IMR-90 (cell line): ENCODE measurements at regions not wholly inside any gene's neighbourhood (a gene's known extent, or its start where the extent isn't known, plus 50 kb on each side); places are given as distances from the start of the nearest gene placed in this dataset.

Source experiments
- ATAC-seq: fragments of 200-7000 bp; cut with Tn5 transposase; 2 replicates; pipeline ENCODE4 v1.9.1; 2020; ENCODE audit warnings: low read depth, mild to moderate bottlenecking, moderate library complexity
- BruUV-seq: library from RNA; stranded (reverse); fragments of 400-500 nt; replicated peaks from 2 replicates; lab custom pipeline; 2021; lab: Mats Ljungman, UMichigan
- CTCF ChIA-PET: fragments of 300-600 bp; formaldehyde crosslinking; extraction: SDS; loops from one replicate; lab custom pipeline; 2021; ENCODE audit warnings: antibody characterized with exemption; lab: Yijun Ruan, JAX
- POLR2A ChIA-PET: fragments of 300-600 bp; sonication (Branson Sonifier 250); formaldehyde crosslinking; loops from one replicate; lab custom pipeline; 2022; ENCODE audit warnings: antibody characterized with exemption; ENCODE audit not compliant: unreplicated experiment; lab: Charles Lee
- DNase-seq: peaks from one replicate; pipeline ENCODE4 v3.0.0; 2013
- H2AFZ ChIP-seq: replicated peaks from 2 replicates; pipeline ENCODE3; 2013; ENCODE audit warnings: low read length, mild to moderate bottlenecking; ENCODE audit not compliant: poor library complexity
- H2AK5ac ChIP-seq: 2 replicates; pipeline ENCODE4 v1.6.1; 2013; ENCODE audit warnings: low read depth, low read length, inconsistent platforms
- H2AK9ac ChIP-seq: replicated peaks from 2 replicates; pipeline ENCODE3; 2013; ENCODE audit warnings: mild to moderate bottlenecking, low read depth, low read length, moderate library complexity; ENCODE audit not compliant: poor library complexity
- H2BK120ac ChIP-seq: 2 replicates; pipeline ENCODE4 v1.6.1; 2013; ENCODE audit warnings: low read depth, low read length, inconsistent platforms
- H2BK15ac ChIP-seq: 3 replicates; pipeline ENCODE4 v1.6.1; 2013; ENCODE audit warnings: low read depth, low read length, inconsistent platforms
- H2BK20ac ChIP-seq: 2 replicates; pipeline ENCODE4 v1.6.1; 2013; ENCODE audit warnings: low read depth, mild to moderate bottlenecking, inconsistent platforms, low read length, moderate library complexity
- H2BK5ac ChIP-seq: 2 replicates; pipeline ENCODE4 v1.6.1; 2013; ENCODE audit warnings: mild to moderate bottlenecking, low read depth, low read length, inconsistent platforms; ENCODE audit not compliant: poor library complexity, severe bottlenecking
- H3K14ac ChIP-seq: replicated peaks from 2 replicates; pipeline ENCODE4 v1.6.1; 2013; ENCODE audit warnings: low read depth, low read length, inconsistent platforms
- H3K18ac ChIP-seq: 2 replicates; pipeline ENCODE4 v1.6.1; 2013; ENCODE audit warnings: low read depth, low read length, control low read depth
- H3K23ac ChIP-seq: 2 replicates; pipeline ENCODE4 v1.6.1; 2013; ENCODE audit warnings: low read depth, low read length, inconsistent platforms
- H3K27ac ChIP-seq: 2 replicates; pipeline ENCODE4 v1.5.1; 2013; ENCODE audit warnings: mild to moderate bottlenecking, control low read depth, low read length; ENCODE audit not compliant: insufficient read depth
- H3K27me3 ChIP-seq: 2 replicates; pipeline ENCODE4 v1.6.1; 2013; ENCODE audit warnings: low read length; ENCODE audit not compliant: control insufficient read depth, insufficient read depth
- H3K36me3 ChIP-seq: 2 replicates; pipeline ENCODE4 v1.6.1; 2013; ENCODE audit warnings: low read length, mixed read lengths; ENCODE audit not compliant: control insufficient read depth, insufficient read depth
- H3K4ac ChIP-seq: 2 replicates; pipeline ENCODE4 v1.6.1; 2013; ENCODE audit warnings: low read depth, low read length, inconsistent platforms
- H3K4me1 ChIP-seq: 2 replicates; pipeline ENCODE4 v1.6.1; 2013; ENCODE audit warnings: low read length, mixed read lengths; ENCODE audit not compliant: control insufficient read depth, insufficient read depth
- H3K4me2 ChIP-seq: 2 replicates; pipeline ENCODE4 v1.6.1; 2013; ENCODE audit warnings: low read depth, mild to moderate bottlenecking, control low read depth, low read length, moderate library complexity
- H3K4me3 ChIP-seq: 2 replicates; pipeline ENCODE4 v1.5.1; 2013; ENCODE audit warnings: low read depth, mild to moderate bottlenecking, control low read depth, low read length, moderate library complexity; ENCODE audit not compliant: insufficient read depth
- H3K56ac ChIP-seq: 2 replicates; pipeline ENCODE4 v1.6.1; 2013; ENCODE audit warnings: low read length, inconsistent platforms; ENCODE audit not compliant: insufficient read depth; ENCODE audit errors: extremely low read depth
- H3K79me1 ChIP-seq, 2 experiments: 2 replicates each; pipeline ENCODE4 v1.6.1; 2013; ENCODE audit warnings: low read length in 2 of 2, inconsistent platforms in 1 of 2, low read depth in 1 of 2
- H3K9ac ChIP-seq: 2 replicates; pipeline ENCODE4 v1.6.1; 2013; ENCODE audit warnings: low read depth, low read length, control low read depth
- H3K9me1 ChIP-seq: 2 replicates; pipeline ENCODE4 v1.6.1; 2013; ENCODE audit warnings: low read length, inconsistent platforms; ENCODE audit not compliant: insufficient read depth
- H3K9me3 ChIP-seq: 2 replicates; pipeline ENCODE4 v1.6.1; 2013; ENCODE audit warnings: low read length; ENCODE audit not compliant: control insufficient read depth, insufficient read depth
- H4K20me1 ChIP-seq: 2 replicates; pipeline ENCODE4 v1.6.1; 2013; ENCODE audit warnings: low read length, inconsistent platforms; ENCODE audit not compliant: insufficient read depth
- H4K5ac ChIP-seq: 2 replicates; pipeline ENCODE4 v1.6.1; 2013; ENCODE audit warnings: mild to moderate bottlenecking, low read depth, low read length, control low read depth
- H4K8ac ChIP-seq, 2 experiments: 2 replicates each; pipeline ENCODE4 v1.6.1; 2013; ENCODE audit warnings: low read depth in 2 of 2, low read length in 2 of 2, control low read depth in 1 of 2, inconsistent platforms in 1 of 2
- H4K91ac ChIP-seq: 2 replicates; pipeline ENCODE4 v1.6.1; 2013; ENCODE audit warnings: low read depth, low read length, inconsistent platforms; ENCODE audit not compliant: insufficient read depth
- BHLHE40 ChIP-seq: fragments of 150-350 bp; IDR thresholded peaks from 2 replicates; pipeline ENCODE4 v1.6.1; 2016; ENCODE audit warnings: mild to moderate bottlenecking, low read depth, low read length
- CEBPB ChIP-seq: IDR thresholded peaks from 2 replicates; pipeline ENCODE4 v1.6.1; 2012; ENCODE audit warnings: low read depth, low read length, improper control_type of control experiment
- CHD1 ChIP-seq: IDR thresholded peaks from 2 replicates; pipeline ENCODE4 v1.6.1; 2012; ENCODE audit warnings: low read depth, low read length, improper control_type of control experiment
- CTCF ChIP-seq: conservative IDR thresholded peaks from 2 replicates; pipeline ENCODE4 v1.5.1; 2012; ENCODE audit warnings: mild to moderate bottlenecking, low read depth, low read length, improper control_type of control experiment
- ELK1 ChIP-seq: fragments of 150-350 bp; IDR thresholded peaks from 2 replicates; pipeline ENCODE4 v1.6.1; 2016; ENCODE audit warnings: low read depth, mild to moderate bottlenecking, low read length, moderate library complexity, borderline replicate concordance
- FOS ChIP-seq: fragments of 150-350 bp; IDR thresholded peaks from 2 replicates; pipeline ENCODE4 v1.6.1; 2016; ENCODE audit warnings: low read depth, low read length
- MAFK ChIP-seq: IDR thresholded peaks from 2 replicates; pipeline ENCODE4 v1.6.1; 2012; ENCODE audit warnings: low read depth, low read length, improper control_type of control experiment
- MAZ ChIP-seq: IDR thresholded peaks from 2 replicates; pipeline ENCODE4 v1.6.1; 2012; ENCODE audit warnings: low read depth, mild to moderate bottlenecking, low read length, improper control_type of control experiment, moderate library complexity, borderline replicate concordance
- MXI1 ChIP-seq: IDR thresholded peaks from 2 replicates; pipeline ENCODE4 v1.6.1; 2012; ENCODE audit warnings: low read depth, mild to moderate bottlenecking, low read length, moderate library complexity, borderline replicate concordance
- NFE2L2 ChIP-seq: fragments of 150-350 bp; IDR thresholded peaks from 2 replicates; pipeline ENCODE4 v1.6.1; 2016; ENCODE audit warnings: low read depth, mild to moderate bottlenecking, low read length
- RAD21 ChIP-seq: IDR thresholded peaks from 2 replicates; pipeline ENCODE4 v1.6.1; 2012; ENCODE audit warnings: low read length, improper control_type of control experiment
- RCOR1 ChIP-seq: IDR thresholded peaks from 2 replicates; pipeline ENCODE4 v1.6.1; 2012; ENCODE audit warnings: mild to moderate bottlenecking, low read length, improper control_type of control experiment; ENCODE audit not compliant: insufficient replicate concordance
- RFX5 ChIP-seq: IDR thresholded peaks from 2 replicates; pipeline ENCODE4 v1.8.0; 2012; ENCODE audit warnings: low read depth, mild to moderate bottlenecking, low read length, moderate library complexity
- SMC3 ChIP-seq: fragments of 150-350 bp; IDR thresholded peaks from 2 replicates; pipeline ENCODE4 v1.6.1; 2016; ENCODE audit warnings: low read depth, mild to moderate bottlenecking, antibody characterized with exemption, low read length, moderate library complexity
- USF2 ChIP-seq: fragments of 150-350 bp; IDR thresholded peaks from 2 replicates; pipeline ENCODE4 v1.6.1; 2017; ENCODE audit warnings: mild to moderate bottlenecking, antibody characterized with exemption, low read length, low read depth
- WGBS, 2 experiments: methylation state at CpG; one replicate each; pipeline versions ENCODE4 v1.1.5 to v1.1.7; 2013; ENCODE audit warnings: missing lambda C conversion rate in 2 of 2; ENCODE audit not compliant: insufficient read length in 1 of 2; ENCODE audit errors: extremely low coverage in 2 of 2; 5-methylcytosine and 5-hydroxymethylcytosine counted together
- dilution Hi-C: fragments of 300-500 bp; cut with HindIII; formaldehyde crosslinking; loops from one replicate; pipeline ENCODE4 v1.14.3; 2018; ENCODE audit warnings: low sequenced_read_pairs; ENCODE audit not compliant: unreplicated experiment
- in situ Hi-C: fragments of 300-500 bp; cut with MboI; formaldehyde crosslinking; loops from 3 replicates; pipeline ENCODE4 v1.14.3; 2019; ENCODE audit warnings: low sequenced_read_pairs, inconsistent platforms, mixed read lengths
- intact Hi-C: fragments of 100-400 bp; cut with micrococcal nuclease; formaldehyde crosslinking; loops from 2 replicates; pipeline ENCODE4 v1.10.0; 2022

- Histone ChIP-seq H3K18ac (no peak overlapping the region), H3K27ac (no peak overlapping the region), H3K14ac (no peak overlapping the region), H3K9me1 (no peaks in the 10 kb centered on the region), H2AK9ac (no peak overlapping the region), H3K4me2 (no peak overlapping the region), H2BK120ac (no peak overlapping the region), H3K4ac (no peak overlapping the region), H3K23ac (no peak overlapping the region), H4K20me1 (no peaks in the 10 kb centered on the region), H3K4me3 (no peak overlapping the region), H2BK20ac (no peak overlapping the region), H4K91ac (no peak overlapping the region), H4K8ac (no peak overlapping the region), H3K79me1 (no peaks in the 10 kb centered on the region), H2AFZ (no peak overlapping the region), H3K27me3 (no peaks in the 10 kb centered on the region), H3K9me3 (0 out of 2 replicates have a peak, but pooled peaks cover 4% of the 10 kb centered on the region), H2BK5ac (no peak overlapping the region), H2BK15ac (no peak overlapping the region), H3K9ac (no peak overlapping the region), H3K36me3 (no peaks in the 10 kb centered on the region), H2AK5ac (no peak overlapping the region), H4K5ac (no peak overlapping the region), H3K56ac (no peak overlapping the region), H3K4me1 (no peaks in the 10 kb centered on the region)
- DNase-seq (no peak), ATAC-seq (no peak)
- ChIA-PET CTCF (no interaction called here), POLR2A (no interaction called here)
- BruUV-seq = no TSS peak
- WGBS, 2 experiments = no CpG with 5 or more reads among the region's 1 CpG
- intact Hi-C loops = no loop called here
- TF ChIP-seq ELK1 = no peak
- no peak for TF ChIP-seq MAZ
- no peak for TF ChIP-seq CHD1
- TF ChIP-seq SMC3 = no peak
- no peak for TF ChIP-seq CEBPB
- TF ChIP-seq MXI1 = no peak
- TF ChIP-seq BHLHE40 = no peak
- no peak for TF ChIP-seq FOS
- no peak for TF ChIP-seq CTCF
- no peak for TF ChIP-seq NFE2L2
- no peak for TF ChIP-seq RAD21
- no peak for TF ChIP-seq RFX5
- no peak for TF ChIP-seq MAFK
- no peak for TF ChIP-seq USF2
- no peak for TF ChIP-seq RCOR1
- in situ Hi-C loops = no loop called here
- dilution Hi-C loops = no loop called here
Observed at GRCh38 chr11:38819981-38820380, 2221.9 kb upstream of the RAG2 start.
